ENCODE measurements at regions not wholly inside any gene's neighbourhood (a gene's known extent, or its start where the extent isn't known, plus 50 kb on each side); places are given as distances from the start of the nearest gene placed in this dataset.

DNA sequence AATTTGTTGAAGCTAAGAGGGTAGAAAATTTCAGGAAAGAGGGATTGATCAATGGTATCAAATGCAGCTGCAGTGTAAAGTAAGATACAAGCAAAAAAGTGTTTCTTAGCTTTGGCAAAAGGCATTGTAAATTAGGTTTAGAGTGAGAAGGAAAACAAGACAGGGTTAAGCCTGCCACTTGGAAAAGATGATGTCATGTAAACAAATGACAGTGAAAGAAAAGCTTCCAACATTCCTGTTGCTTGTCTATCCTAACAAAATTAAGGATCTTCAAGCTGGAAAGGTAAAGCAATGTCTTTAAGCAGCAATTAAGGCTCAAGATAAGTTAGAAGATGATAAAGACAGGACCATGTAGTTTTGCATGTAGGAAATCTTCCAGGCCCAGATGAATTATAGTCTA, 139.1 kb upstream of the PPP2R2B start:
- H3K4me1 ChIP-seq (ENCODE audit: control insufficient read depth in 1 of 2, insufficient read depth in 2 of 2, low read length in 2 of 2): no peaks in the 10 kb centered on the region
- H3K36me3 ChIP-seq (ENCODE audit: control insufficient read depth in 1 of 2, insufficient read depth in 2 of 2, low read length in 2 of 2): no peaks in the 10 kb centered on the region
- intact Hi-C loops (cut with micrococcal nuclease): no loop called here
- ChIA-PET CTCF (no interaction called here), POLR2A (no interaction called here), RAD21 (ENCODE audit: low non-redundant PET in 1 of 2, low total read pairs in 2 of 2, uncharacterized antibody in 2 of 2, unreplicated experiment in 2 of 2) (no interaction called here)
- no peaks in the 10 kb centered on the region for H3K9me2 ChIP-seq (ENCODE audit: insufficient read depth)
- ATAC-seq (no peak), DNase-seq (ENCODE audit: low read depth, low spot score) (no peak)
- no peaks in the 10 kb centered on the region for H3K79me2 ChIP-seq (ENCODE audit: insufficient read depth, low read length)
- no peaks in the 10 kb centered on the region for H3K9me3 ChIP-seq (ENCODE audit: control insufficient read depth in 1 of 2, insufficient read depth in 1 of 2, low read depth in 1 of 2, low read length in 2 of 2)
- no peak overlapping the region for H3K4me2 ChIP-seq (ENCODE audit: low read length)
- H3K27ac ChIP-seq (ENCODE audit: low read depth, low read length): no peak overlapping the region
- H4K20me1 ChIP-seq (ENCODE audit: insufficient read depth): no peaks in the 10 kb centered on the region
- no peak overlapping the region for H3K9ac ChIP-seq (ENCODE audit: low read length)
- no peak for TF ChIP-seq ELF1 (IDR thresholded peaks at IDR 0.05; ENCODE audit: borderline replicate concordance, low read depth)
- no peak for TF ChIP-seq CBX3 (IDR thresholded peaks at IDR 0.05; ENCODE audit: low read depth)
- no peak for TF ChIP-seq MAX (IDR thresholded peaks at IDR 0.05)
- TF ChIP-seq EZH2 (IDR thresholded peaks at IDR 0.05): no peak
- no peak for TF ChIP-seq CEBPB (IDR thresholded peaks at IDR 0.05; ENCODE audit: low read depth)
- TF ChIP-seq RAD21 (IDR thresholded peaks at IDR 0.05; ENCODE audit: low read depth): no peak
- no peak for TF ChIP-seq SIN3A (IDR thresholded peaks at IDR 0.05; ENCODE audit: low read depth)
- no peak for TF ChIP-seq TCF7L2 (IDR thresholded peaks at IDR 0.05; ENCODE audit: borderline replicate concordance, extremely low read depth, insufficient read depth, insufficient read length)
- TF ChIP-seq, protein P1, sequence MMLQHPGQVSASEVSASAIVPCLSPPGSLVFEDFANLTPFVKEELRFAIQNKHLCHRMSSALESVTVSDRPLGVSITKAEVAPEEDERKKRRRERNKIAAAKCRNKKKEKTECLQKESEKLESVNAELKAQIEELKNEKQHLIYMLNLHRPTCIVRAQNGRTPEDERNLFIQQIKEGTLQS (IDR thresholded peaks at IDR 0.05): no peak
- TF ChIP-seq FOSL1 (IDR thresholded peaks at IDR 0.05; ENCODE audit: low read depth): no peak
- H2AFZ ChIP-seq (ENCODE audit: low read depth, low read length, poor library complexity, severe bottlenecking): no peak overlapping the region
- no peak overlapping the region for H3K4me3 ChIP-seq (replicated peaks in 1 of 2; ENCODE audit: low read depth in 1 of 2, low read length in 2 of 2)
- BruUV-seq (replicated peaks): no TSS peak
- peaks cover 5% of the 10 kb centered on the region; the same call in 1 of the 2 replicates for H3K27me3 ChIP-seq (ENCODE audit: insufficient read depth, low read length)

- H3K27ac ChIP-seq (ENCODE audit: low read depth, low read length): no peak overlapping the region
- peaks cover 5% of the 10 kb centered on the region; the same call in 1 of the 2 replicates for H3K27me3 ChIP-seq (ENCODE audit: insufficient read depth, low read length)
- BruUV-seq (replicated peaks): no TSS peak
- no peaks in the 10 kb centered on the region for H3K9me2 ChIP-seq (ENCODE audit: insufficient read depth)
- no peak overlapping the region for H3K4me2 ChIP-seq (ENCODE audit: low read length)
- H3K36me3 ChIP-seq (ENCODE audit: control insufficient read depth in 1 of 2, insufficient read depth in 2 of 2, low read length in 2 of 2): no peaks in the 10 kb centered on the region
- H4K20me1 ChIP-seq (ENCODE audit: insufficient read depth): no peaks in the 10 kb centered on the region
- H2AFZ ChIP-seq (ENCODE audit: low read depth, low read length, poor library complexity, severe bottlenecking): no peak overlapping the region
- POLR2A ChIA-PET: no interaction called here
- no peaks in the 10 kb centered on the region for H3K4me1 ChIP-seq (ENCODE audit: control insufficient read depth in 1 of 2, insufficient read depth in 2 of 2, low read length in 2 of 2)
- H3K9me3 ChIP-seq (ENCODE audit: control insufficient read depth in 1 of 2, insufficient read depth in 1 of 2, low read depth in 1 of 2, low read length in 2 of 2): no peaks in the 10 kb centered on the region
- no peak overlapping the region for H3K4me3 ChIP-seq (replicated peaks in 1 of 2; ENCODE audit: low read depth in 1 of 2, low read length in 2 of 2)
- RAD21 ChIA-PET (ENCODE audit: low non-redundant PET in 1 of 2, low total read pairs in 2 of 2, uncharacterized antibody in 2 of 2, unreplicated experiment in 2 of 2): no interaction called here
- intact Hi-C loops (cut with micrococcal nuclease): no loop called here
- no peak for DNase-seq (ENCODE audit: low read depth, low spot score)
- H3K79me2 ChIP-seq (ENCODE audit: insufficient read depth, low read length): no peaks in the 10 kb centered on the region
- no peak overlapping the region for H3K9ac ChIP-seq (ENCODE audit: low read length)
- CTCF ChIA-PET: no interaction called here
- no peak for ATAC-seq
- no peak for TF ChIP-seq YY1 (IDR thresholded peaks at IDR 0.05; ENCODE audit: extremely low read depth, insufficient replicate concordance, low read depth, low read length)
- no peak for TF ChIP-seq ZBTB33 (IDR thresholded peaks at IDR 0.05; ENCODE audit: extremely low read depth, insufficient replicate concordance, low read length)
- TF ChIP-seq TCF7L2 (IDR thresholded peaks at IDR 0.05; ENCODE audit: borderline replicate concordance, extremely low read depth, insufficient read depth, insufficient read length): no peak
- TF ChIP-seq MAX (IDR thresholded peaks at IDR 0.05): no peak
- no peak for TF ChIP-seq SP1 (IDR thresholded peaks at IDR 0.05; ENCODE audit: low read depth)
- TF ChIP-seq ELF1 (IDR thresholded peaks at IDR 0.05; ENCODE audit: borderline replicate concordance, low read depth): no peak
- no peak for TF ChIP-seq REST (IDR thresholded peaks at IDR 0.05; ENCODE audit: low read depth)
- TF ChIP-seq SIN3A (IDR thresholded peaks at IDR 0.05; ENCODE audit: low read depth): no peak
- no peak for TF ChIP-seq JUND (IDR thresholded peaks at IDR 0.05)
- TF ChIP-seq ZFX (IDR thresholded peaks at IDR 0.05): no peak
Observed at GRCh38 chr5:147018812-147019211, 140.3 kb upstream of the PPP2R2B start.
